ENCODE measurements at regions not wholly inside any gene's neighbourhood (a gene's known extent, or its start where the extent isn't known, plus 50 kb on each side); places are given as distances from the start of the nearest gene placed in this dataset.

DNA sequence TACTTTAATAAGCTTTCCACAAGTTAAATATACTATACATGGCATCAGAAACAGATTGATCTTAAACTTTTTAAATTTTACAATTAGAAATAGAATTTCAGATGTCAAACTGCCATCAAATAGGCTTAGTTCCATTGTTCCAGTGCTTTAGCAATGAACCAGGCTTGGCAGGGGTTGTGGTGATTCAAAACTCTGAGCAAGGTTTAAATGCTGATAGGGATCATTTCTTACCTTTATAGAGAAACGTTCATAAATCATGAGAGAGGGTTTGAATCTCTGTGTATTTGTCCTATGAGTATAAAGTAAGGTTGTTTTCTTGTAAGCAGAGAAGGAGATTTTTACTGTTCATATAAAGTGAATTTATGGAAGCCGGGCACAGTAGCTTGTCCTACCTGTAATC is 794.5 kb upstream of the TBX3 start:
- 61 to 78% (median 74%) methylated on average over 2 of the region's 2 CpGs for WGBS, 3 donors
- H3K27ac ChIP-seq (ENCODE audit: low read depth, low read length), result no peak overlapping the region

DNA sequence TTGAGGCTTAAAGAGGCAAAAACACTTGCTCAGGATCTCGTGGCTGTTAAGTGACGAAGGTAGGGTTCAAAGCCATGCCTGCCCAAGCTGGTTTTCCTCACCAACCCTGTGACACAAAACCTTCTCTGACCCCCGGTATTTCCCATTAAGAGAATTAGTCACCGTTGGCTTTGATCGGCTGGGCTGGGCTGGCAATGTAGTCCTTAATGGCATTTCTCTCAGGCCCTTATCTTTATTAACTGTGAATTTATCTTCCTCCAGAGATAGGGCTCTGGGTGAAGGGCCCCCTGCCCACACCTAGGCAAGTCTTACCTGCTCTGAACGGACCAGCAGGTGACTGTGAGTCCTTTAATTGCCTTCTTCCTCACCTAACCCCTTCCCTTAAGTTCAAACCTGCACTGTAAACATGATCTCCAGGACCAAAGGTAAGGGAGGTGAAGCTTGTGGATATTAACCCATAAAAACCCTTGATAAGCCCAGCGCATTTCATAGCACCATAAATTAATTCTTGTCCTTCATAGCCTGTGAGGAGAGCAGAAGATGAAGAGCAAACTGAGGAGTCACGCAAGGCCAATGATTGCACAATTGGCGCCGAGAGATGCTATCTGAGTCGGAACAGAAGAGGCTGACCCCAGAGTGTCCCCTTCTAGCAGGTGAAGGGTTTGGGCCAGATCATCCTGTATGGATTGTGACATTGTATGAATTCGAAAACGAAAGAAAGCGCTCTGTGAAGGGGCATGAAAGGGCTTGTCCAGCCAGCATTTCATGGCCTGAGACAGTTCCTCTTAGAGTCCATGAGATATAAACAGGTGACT is 790.8 kb upstream of the TBX3 start:
- WGBS, 3 donors, result 55 to 91% (median 84%) methylated on average over 14 of the region's 14 CpGs
- H3K27ac ChIP-seq (ENCODE audit: low read depth, low read length), result no peak overlapping the region

- WGBS, 3 donors, result 59 to 86% (median 79%) methylated on average over 7 of the region's 7 CpGs
Measured at GRCh38 chr12:115473257-115473956, 789.4 kb upstream of the TBX3 start.

DNA sequence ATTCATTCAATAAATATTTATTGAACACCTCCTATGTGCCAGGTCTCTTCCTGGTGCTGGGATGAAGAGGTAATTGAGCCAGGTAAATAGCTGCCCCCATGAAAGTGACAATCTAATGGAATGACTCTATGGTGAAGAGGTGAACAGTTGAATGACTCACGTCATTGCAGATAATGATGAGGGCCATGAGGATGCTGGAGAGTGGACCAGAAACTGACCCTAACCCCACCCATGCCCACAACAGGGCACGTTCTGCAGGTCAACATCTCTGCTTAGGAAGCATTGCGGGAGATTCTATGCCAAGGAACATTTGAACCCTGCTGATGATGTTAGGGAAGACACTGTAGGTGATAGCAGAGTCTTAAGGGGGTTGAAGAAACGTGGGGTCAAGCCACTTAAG is 788.9 kb upstream of the TBX3 start:
- 73 to 90% (median 82%) methylated on average over 4 of the region's 4 CpGs for WGBS, 3 donors

More at GRCh38 chr12:115473257-115473956, 789.4 kb upstream of the TBX3 start:
- no peak overlapping the region for H3K27ac ChIP-seq (ENCODE audit: low read depth, low read length)

GRCh38 chr12:115470977-115471376 is 787.0 kb upstream of the TBX3 start:
- no peak overlapping the region for H3K27ac ChIP-seq (ENCODE audit: low read depth, low read length)
- WGBS, 3 donors, result 75 to 89% (median 89%) methylated on average over 4 of the region's 4 CpGs

More for the DNA sequence above, 788.9 kb upstream of the TBX3 start:
- H3K27ac ChIP-seq (ENCODE audit: low read depth, low read length), result no peak overlapping the region

- 68 to 87% (median 84%) methylated on average over 11 of the region's 11 CpGs for WGBS, 3 donors
- no peak overlapping the region for H3K27ac ChIP-seq (ENCODE audit: low read depth, low read length)
Measured at GRCh38 chr12:115470526-115470925, 786.6 kb upstream of the TBX3 start.

GRCh38 chr12:115468087-115468510 is 784.1 kb upstream of the TBX3 start:
- no peak overlapping the region for H3K27ac ChIP-seq (ENCODE audit: low read depth, low read length)
- WGBS, 3 donors, result 43 to 90% (median 76%) methylated on average over 4 of the region's 4 CpGs

DNA sequence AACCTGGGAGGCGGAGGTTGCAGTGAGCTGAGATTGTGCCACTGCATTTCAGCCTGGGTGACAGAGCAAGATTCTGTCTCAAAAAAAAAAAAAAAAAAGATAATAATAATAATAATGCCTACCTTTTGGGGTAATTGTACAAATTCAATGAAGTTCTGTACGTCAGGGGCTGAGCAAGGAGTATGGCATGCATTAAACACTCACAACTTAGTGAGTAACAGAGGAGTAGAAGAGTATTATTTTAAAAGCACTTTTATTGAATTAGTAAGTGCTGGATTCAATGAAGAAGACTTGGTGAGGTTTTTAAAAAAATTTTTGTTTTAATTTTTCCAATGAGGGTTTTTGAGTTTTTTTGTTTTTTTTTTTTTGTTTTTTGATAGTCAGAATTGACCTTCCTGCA is 783.6 kb upstream of the TBX3 start:
- H3K27ac ChIP-seq (ENCODE audit: low read depth, low read length), result no peak overlapping the region
- 93 to 95% (median 94%) methylated on average over 2 of the region's 2 CpGs for WGBS, 3 donors

GRCh38 chr12:115466076-115466475 is 782.1 kb upstream of the TBX3 start:
- WGBS, 3 donors, result 55 to 73% (median 64%) methylated on average over 4 of the region's 4 CpGs
- no peak overlapping the region for H3K27ac ChIP-seq (ENCODE audit: low read depth, low read length)

DNA sequence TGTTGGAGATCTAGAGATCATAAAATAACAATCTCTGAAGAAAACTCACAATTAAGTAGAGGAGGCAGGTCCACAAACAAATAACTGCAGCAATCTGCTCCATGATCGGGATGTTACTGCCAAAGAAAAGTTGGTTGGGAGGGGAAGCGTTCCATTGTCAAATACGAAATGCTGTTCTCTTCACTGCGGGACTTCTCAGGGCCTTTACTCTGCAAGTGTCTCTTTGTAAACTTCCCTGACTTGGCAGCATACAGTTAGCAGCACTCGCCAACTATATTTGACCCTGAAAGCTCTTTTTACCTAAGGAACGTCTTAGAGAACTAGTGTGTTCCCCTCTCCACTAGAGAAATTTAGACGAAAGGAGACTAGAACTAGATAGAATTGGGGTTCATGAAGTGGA is 780.7 kb upstream of the TBX3 start:
- 74 to 80% (median 76%) methylated on average over 7 of the region's 7 CpGs for WGBS, 3 donors
- H3K27ac ChIP-seq (ENCODE audit: low read depth, low read length), result no peak overlapping the region

GRCh38 chr12:115464111-115464581 is 780.2 kb upstream of the TBX3 start:
- H3K27ac ChIP-seq (ENCODE audit: low read depth, low read length), result no peak overlapping the region
- WGBS, 3 donors, result 60 to 64% (median 64%) methylated on average over 9 of the region's 9 CpGs

DNA sequence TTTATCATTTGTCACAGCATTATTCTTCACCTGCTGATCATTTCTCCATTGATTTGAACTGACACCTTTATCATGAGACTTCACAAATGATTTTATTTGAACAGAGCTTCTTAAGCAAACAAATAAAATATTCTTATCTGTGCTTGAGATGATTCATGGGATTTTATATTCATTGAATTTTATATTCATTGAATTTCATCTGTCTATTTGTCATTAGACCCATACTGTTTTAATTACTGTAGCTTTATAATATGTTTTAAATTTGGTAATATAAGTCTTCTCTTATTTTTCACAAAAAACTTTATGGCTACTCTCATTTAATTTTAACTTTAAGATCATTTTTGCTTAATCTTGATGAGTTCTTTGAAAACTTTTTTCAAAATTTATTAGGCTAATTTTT is 777.4 kb upstream of the TBX3 start:
- H3K27ac ChIP-seq (ENCODE audit: low read depth, low read length), result no peak overlapping the region

DNA sequence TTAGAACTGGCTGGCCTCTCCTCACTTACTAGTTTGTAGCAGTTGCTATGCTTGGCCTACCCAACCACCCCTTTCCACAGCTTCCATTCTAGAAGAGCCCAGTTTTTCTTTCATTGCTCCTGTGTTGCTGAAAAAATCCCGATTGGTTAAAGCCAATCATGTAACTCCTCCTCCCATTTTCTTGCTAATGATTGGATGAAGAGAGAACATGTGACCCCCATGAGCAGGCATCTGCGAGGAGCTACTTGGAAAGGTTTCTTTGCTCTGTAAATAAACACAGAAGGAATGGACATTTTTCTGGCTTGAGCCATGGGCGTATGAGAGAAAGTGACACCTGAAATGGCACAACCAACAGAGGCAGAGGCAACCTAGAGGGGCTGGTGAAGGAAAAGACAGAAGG is 773.8 kb upstream of the TBX3 start:
- H3K27ac ChIP-seq (ENCODE audit: low read depth, low read length), result no peak overlapping the region
- 59 to 92% (median 92%) methylated on average over 3 of the region's 3 CpGs for WGBS, 3 donors

GRCh38 chr12:115456946-115457689 is 773.1 kb upstream of the TBX3 start:
- H3K27ac ChIP-seq (ENCODE audit: low read depth, low read length), result no peak overlapping the region
- 85 to 86% (median 86%) methylated on average over 7 to 8 of the region's 8 CpGs for WGBS, 3 donors

GRCh38 chr12:115455268-115455681 is 771.3 kb upstream of the TBX3 start:
- no peak overlapping the region for H3K27ac ChIP-seq (ENCODE audit: low read depth, low read length)
- 52 to 87% (median 87%) methylated on average over 8 of the region's 8 CpGs for WGBS, 3 donors

GRCh38 chr12:115452751-115453281 is 768.8 kb upstream of the TBX3 start:
- 78 to 87% (median 86%) methylated on average over 10 of the region's 10 CpGs for WGBS, 3 donors

DNA sequence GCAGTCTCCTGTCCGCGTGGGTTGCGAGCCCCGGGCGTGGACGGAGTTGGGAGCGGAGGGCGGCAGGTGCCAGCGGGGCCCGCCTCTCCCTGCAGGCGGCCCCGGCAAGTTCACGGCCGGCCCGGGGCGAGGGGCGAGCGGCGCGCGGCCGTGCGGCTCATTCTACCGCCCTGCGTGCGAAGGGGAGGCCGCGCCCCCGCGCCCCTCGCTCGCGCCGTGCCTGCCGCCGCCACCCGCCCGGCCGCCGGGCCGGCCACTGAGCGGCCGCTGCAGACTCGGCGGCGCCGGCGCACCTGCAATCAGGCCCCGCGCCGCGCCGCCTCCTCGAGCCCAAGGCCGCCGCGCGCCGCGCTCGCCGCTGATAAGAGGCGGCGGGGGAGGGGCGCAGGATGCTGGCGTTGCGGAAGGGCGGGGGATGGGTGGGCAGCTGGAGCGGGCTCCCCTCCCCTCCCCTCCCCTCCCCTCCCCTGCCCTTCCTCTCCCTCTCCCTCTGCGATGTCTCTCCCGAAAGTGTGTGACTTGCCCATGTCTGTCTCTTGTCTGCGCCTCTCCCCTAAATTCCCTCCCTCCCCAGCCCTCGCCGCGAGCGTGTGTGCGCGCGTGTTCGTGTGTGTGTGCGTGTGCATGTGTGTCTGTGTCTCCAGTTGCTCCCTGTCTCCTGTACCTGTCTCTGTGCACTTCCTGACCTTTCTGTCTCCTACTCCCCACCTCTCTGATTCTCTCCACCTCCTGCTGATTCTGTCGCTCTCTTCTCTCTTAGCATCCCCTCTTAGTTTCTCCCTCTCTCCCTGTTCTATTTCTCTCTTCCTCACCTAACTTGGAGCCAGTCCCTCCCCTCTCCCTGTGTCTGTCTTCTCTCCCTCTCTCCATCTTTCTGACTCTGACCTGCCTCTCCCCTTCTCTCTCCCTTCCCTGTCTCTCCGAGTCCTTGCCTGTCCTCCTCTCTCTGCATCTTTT is 768.1 kb upstream of the TBX3 start:
- no peak overlapping the region for H3K27ac ChIP-seq (ENCODE audit: low read depth, low read length)
- 4 to 5% (median 4%) methylated on average over 44 to 83 of the region's 83 CpGs for WGBS, 3 donors

More at GRCh38 chr12:115452751-115453281, 768.8 kb upstream of the TBX3 start:
- H3K27ac ChIP-seq (ENCODE audit: low read depth, low read length), result no peak overlapping the region

All from adipose tissue (tissue), 3 donors.